NCI-H1694 treated with DMSO at 0.1 percent for 48 hours (cell line): ENCODE measurements at regions not wholly inside any gene's neighbourhood (a gene's known extent, or its start where the extent isn't known, plus 50 kb on each side); places are given as distances from the start of the nearest gene placed in this dataset.

Experiments used
- DNase-seq: peaks from one replicate; lab custom pipeline; 2025; lab: John Stamatoyannopoulos, UW

- DNase-seq = no peak
Measured at GRCh38 chr4:178056996-178057395, 614.8 kb upstream of the AGA start.

GRCh38 chr4:178063568-178063967 is 621.3 kb upstream of the AGA start:
- DNase-seq = no peak

GRCh38 chr4:178066338-178066941 is 624.2 kb upstream of the AGA start:
- DNase-seq = no peak

GRCh38 chr4:178068136-178068535 is 625.9 kb upstream of the AGA start:
- DNase-seq = no peak

- no peak for DNase-seq
Measured at GRCh38 chr4:178070163-178070562, 627.9 kb upstream of the AGA start.

- no peak for DNase-seq
Measured at GRCh38 chr4:178080312-178080711, 638.1 kb upstream of the AGA start.

GRCh38 chr4:178081176-178081575 is 638.9 kb upstream of the AGA start:
- no peak for DNase-seq

GRCh38 chr4:178081896-178082295 is 639.7 kb upstream of the AGA start:
- no peak for DNase-seq

GRCh38 chr4:178082906-178083305 is 640.7 kb upstream of the AGA start:
- DNase-seq = no peak

- no peak for DNase-seq
Measured at GRCh38 chr4:178083968-178084367, 641.7 kb upstream of the AGA start.

GRCh38 chr4:178086320-178086719 is 644.1 kb upstream of the AGA start:
- DNase-seq = no peak

- DNase-seq = no peak
Measured at GRCh38 chr4:178090640-178091411, 648.6 kb upstream of the AGA start.

- no peak for DNase-seq
Measured at GRCh38 chr4:178102139-178102538, 659.9 kb upstream of the AGA start.

- no peak for DNase-seq
Measured at GRCh38 chr4:178105242-178105641, 663.0 kb upstream of the AGA start.

- no peak for DNase-seq
Measured at GRCh38 chr4:178136736-178137345, 694.6 kb upstream of the AGA start.

- no peak for DNase-seq
Measured at GRCh38 chr4:178137732-178138471, 695.7 kb upstream of the AGA start.

GRCh38 chr4:178138491-178138890 is 696.3 kb upstream of the AGA start:
- no peak for DNase-seq

GRCh38 chr4:178140326-178140915 is 698.2 kb upstream of the AGA start:
- DNase-seq = no peak

- DNase-seq = no peak
Measured at GRCh38 chr4:178142724-178143123, 700.5 kb upstream of the AGA start.

- no peak for DNase-seq
Measured at GRCh38 chr4:178148106-178148505, 705.9 kb upstream of the AGA start.

- DNase-seq = no peak
Measured at GRCh38 chr4:178165251-178165950, 723.2 kb upstream of the AGA start.

GRCh38 chr4:178165951-178166308 is 723.7 kb upstream of the AGA start:
- DNase-seq = no peak
